H1 (cell line): ENCODE measurements at regions not wholly inside any gene's neighbourhood (a gene's known extent, or its start where the extent isn't known, plus 50 kb on each side); places are given as distances from the start of the nearest gene placed in this dataset.

Experiments
- ASH2L ChIP-seq: fragments of 200-600, 300-600 bp; sonication (generic); IDR thresholded peaks from one replicate; pipeline ENCODE4 v1.7.1; 2017; ENCODE audit warnings: low read length
- E2F6 ChIP-seq: IDR thresholded peaks from 2 replicates; pipeline ENCODE4 v1.6.1; 2012; ENCODE audit warnings: inconsistent platforms
- EZH2 ChIP-seq: fragments of 200-600 bp; sonication (generic); IDR thresholded peaks from 2 replicates; pipeline ENCODE4 v1.7.1; 2012; ENCODE audit warnings: low read depth, mild to moderate bottlenecking, moderate library complexity, low read length, inconsistent platforms; ENCODE audit not compliant: severe bottlenecking
- HDAC6 ChIP-seq: IDR thresholded peaks from one replicate; pipeline ENCODE4 v1.7.1; 2012; ENCODE audit warnings: low read depth, mild to moderate bottlenecking, inconsistent platforms, low read length, moderate library complexity
- KDM1A ChIP-seq: fragments of 200-600, 300-600 bp; sonication (generic); IDR thresholded peaks from 2 replicates; pipeline ENCODE4 v1.7.1; 2016; ENCODE audit warnings: mild to moderate bottlenecking, low read length, borderline replicate concordance
- KDM4A ChIP-seq: IDR thresholded peaks from one replicate; pipeline ENCODE4 v1.7.1; 2012; ENCODE audit warnings: low read depth, mild to moderate bottlenecking, moderate library complexity, low read length, inconsistent platforms; ENCODE audit not compliant: severe bottlenecking
- TF ChIP-seq, protein P1 (sequence below): fragments of 300-600 bp; sonication (generic); IDR thresholded peaks from 2 replicates; pipeline ENCODE4 v1.7.1; 2012; ENCODE audit warnings: low read length, moderate library complexity, mild to moderate bottlenecking, inconsistent platforms; ENCODE audit not compliant: insufficient replicate concordance

DNA sequence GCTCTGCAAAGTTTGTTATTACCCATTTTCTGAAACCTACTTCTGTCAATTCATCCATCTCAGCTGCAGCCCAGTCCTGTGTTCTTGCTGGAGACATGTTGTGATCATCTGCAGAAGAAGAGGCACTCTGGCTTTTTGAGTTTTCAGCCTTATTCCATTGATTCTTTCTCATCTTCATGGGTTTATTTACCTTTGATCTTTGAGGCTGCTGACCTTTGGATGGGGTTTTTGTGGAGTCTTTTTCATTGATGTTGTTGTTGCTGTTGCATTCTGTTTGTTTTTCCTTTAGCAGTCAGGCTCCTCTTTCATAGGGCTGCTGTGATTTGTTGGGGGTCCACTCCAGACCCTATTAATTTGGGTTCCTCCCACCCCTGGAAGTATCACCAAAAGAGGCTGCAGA is 164.3 kb downstream of the FCRL5 start (continued):
- TF ChIP-seq, protein P1, sequence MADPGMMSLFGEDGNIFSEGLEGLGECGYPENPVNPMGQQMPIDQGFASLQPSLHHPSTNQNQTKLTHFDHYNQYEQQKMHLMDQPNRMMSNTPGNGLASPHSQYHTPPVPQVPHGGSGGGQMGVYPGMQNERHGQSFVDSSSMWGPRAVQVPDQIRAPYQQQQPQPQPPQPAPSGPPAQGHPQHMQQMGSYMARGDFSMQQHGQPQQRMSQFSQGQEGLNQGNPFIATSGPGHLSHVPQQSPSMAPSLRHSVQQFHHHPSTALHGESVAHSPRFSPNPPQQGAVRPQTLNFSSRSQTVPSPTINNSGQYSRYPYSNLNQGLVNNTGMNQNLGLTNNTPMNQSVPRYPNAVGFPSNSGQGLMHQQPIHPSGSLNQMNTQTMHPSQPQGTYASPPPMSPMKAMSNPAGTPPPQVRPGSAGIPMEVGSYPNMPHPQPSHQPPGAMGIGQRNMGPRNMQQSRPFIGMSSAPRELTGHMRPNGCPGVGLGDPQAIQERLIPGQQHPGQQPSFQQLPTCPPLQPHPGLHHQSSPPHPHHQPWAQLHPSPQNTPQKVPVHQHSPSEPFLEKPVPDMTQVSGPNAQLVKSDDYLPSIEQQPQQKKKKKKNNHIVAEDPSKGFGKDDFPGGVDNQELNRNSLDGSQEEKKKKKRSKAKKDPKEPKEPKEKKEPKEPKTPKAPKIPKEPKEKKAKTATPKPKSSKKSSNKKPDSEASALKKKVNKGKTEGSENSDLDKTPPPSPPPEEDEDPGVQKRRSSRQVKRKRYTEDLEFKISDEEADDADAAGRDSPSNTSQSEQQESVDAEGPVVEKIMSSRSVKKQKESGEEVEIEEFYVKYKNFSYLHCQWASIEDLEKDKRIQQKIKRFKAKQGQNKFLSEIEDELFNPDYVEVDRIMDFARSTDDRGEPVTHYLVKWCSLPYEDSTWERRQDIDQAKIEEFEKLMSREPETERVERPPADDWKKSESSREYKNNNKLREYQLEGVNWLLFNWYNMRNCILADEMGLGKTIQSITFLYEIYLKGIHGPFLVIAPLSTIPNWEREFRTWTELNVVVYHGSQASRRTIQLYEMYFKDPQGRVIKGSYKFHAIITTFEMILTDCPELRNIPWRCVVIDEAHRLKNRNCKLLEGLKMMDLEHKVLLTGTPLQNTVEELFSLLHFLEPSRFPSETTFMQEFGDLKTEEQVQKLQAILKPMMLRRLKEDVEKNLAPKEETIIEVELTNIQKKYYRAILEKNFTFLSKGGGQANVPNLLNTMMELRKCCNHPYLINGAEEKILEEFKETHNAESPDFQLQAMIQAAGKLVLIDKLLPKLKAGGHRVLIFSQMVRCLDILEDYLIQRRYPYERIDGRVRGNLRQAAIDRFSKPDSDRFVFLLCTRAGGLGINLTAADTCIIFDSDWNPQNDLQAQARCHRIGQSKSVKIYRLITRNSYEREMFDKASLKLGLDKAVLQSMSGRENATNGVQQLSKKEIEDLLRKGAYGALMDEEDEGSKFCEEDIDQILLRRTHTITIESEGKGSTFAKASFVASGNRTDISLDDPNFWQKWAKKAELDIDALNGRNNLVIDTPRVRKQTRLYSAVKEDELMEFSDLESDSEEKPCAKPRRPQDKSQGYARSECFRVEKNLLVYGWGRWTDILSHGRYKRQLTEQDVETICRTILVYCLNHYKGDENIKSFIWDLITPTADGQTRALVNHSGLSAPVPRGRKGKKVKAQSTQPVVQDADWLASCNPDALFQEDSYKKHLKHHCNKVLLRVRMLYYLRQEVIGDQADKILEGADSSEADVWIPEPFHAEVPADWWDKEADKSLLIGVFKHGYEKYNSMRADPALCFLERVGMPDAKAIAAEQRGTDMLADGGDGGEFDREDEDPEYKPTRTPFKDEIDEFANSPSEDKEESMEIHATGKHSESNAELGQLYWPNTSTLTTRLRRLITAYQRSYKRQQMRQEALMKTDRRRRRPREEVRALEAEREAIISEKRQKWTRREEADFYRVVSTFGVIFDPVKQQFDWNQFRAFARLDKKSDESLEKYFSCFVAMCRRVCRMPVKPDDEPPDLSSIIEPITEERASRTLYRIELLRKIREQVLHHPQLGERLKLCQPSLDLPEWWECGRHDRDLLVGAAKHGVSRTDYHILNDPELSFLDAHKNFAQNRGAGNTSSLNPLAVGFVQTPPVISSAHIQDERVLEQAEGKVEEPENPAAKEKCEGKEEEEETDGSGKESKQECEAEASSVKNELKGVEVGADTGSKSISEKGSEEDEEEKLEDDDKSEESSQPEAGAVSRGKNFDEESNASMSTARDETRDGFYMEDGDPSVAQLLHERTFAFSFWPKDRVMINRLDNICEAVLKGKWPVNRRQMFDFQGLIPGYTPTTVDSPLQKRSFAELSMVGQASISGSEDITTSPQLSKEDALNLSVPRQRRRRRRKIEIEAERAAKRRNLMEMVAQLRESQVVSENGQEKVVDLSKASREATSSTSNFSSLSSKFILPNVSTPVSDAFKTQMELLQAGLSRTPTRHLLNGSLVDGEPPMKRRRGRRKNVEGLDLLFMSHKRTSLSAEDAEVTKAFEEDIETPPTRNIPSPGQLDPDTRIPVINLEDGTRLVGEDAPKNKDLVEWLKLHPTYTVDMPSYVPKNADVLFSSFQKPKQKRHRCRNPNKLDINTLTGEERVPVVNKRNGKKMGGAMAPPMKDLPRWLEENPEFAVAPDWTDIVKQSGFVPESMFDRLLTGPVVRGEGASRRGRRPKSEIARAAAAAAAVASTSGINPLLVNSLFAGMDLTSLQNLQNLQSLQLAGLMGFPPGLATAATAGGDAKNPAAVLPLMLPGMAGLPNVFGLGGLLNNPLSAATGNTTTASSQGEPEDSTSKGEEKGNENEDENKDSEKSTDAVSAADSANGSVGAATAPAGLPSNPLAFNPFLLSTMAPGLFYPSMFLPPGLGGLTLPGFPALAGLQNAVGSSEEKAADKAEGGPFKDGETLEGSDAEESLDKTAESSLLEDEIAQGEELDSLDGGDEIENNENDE, result no peak
- TF ChIP-seq HDAC6 (no peak), E2F6 (no peak), ASH2L (no peak), EZH2 (no peak), KDM1A (no peak), KDM4A (no peak)
